ENCODE measurements at regions not wholly inside any gene's neighbourhood (a gene's known extent, or its start where the extent isn't known, plus 50 kb on each side); places are given as distances from the start of the nearest gene placed in this dataset.

GRCh38 chr15:77798847-77799246 lies 166.1 kb upstream of the LINGO1 start:
- no peak for TF ChIP-seq CTCF (IDR thresholded peaks at IDR 0.05; ENCODE audit: insufficient read depth, low read depth, low read length, missing control alignments)
- H3K4me3 ChIP-seq (ENCODE audit: low read depth, low read length), result no peak overlapping the region
- no peak for DNase-seq (ENCODE audit: low read depth)

- no peak overlapping the region for H3K4me3 ChIP-seq (ENCODE audit: low read depth, low read length)
- TF ChIP-seq CTCF (IDR thresholded peaks at IDR 0.05; ENCODE audit: insufficient read depth, low read depth, low read length, missing control alignments), result no peak
- DNase-seq (ENCODE audit: low read depth), result no peak
These were observed 165.6 kb upstream of the LINGO1 start for GRCh38 chr15:77798151-77798835.

GRCh38 chr15:77797270-77797669 lies 164.6 kb upstream of the LINGO1 start:
- no peak for TF ChIP-seq CTCF (IDR thresholded peaks at IDR 0.05; ENCODE audit: insufficient read depth, low read depth, low read length, missing control alignments)
- peak; percentile 34 for DNase-seq (ENCODE audit: low read depth)
- H3K4me3 ChIP-seq (ENCODE audit: low read depth, low read length), result no peak overlapping the region

GRCh38 chr15:77796046-77796729 lies 163.5 kb upstream of the LINGO1 start:
- H3K4me3 ChIP-seq (ENCODE audit: low read depth, low read length), result no peak overlapping the region
- DNase-seq (ENCODE audit: low read depth), result no peak
- no peak for TF ChIP-seq CTCF (IDR thresholded peaks at IDR 0.05; ENCODE audit: insufficient read depth, low read depth, low read length, missing control alignments)

- no peak for DNase-seq (ENCODE audit: low read depth)
- H3K4me3 ChIP-seq (ENCODE audit: low read depth, low read length), result no peak overlapping the region
- no peak for TF ChIP-seq CTCF (IDR thresholded peaks at IDR 0.05; ENCODE audit: insufficient read depth, low read depth, low read length, missing control alignments)
These were observed 162.7 kb upstream of the LINGO1 start for GRCh38 chr15:77795446-77795845.

GRCh38 chr15:77791941-77792340 lies 159.2 kb upstream of the LINGO1 start:
- TF ChIP-seq CTCF (IDR thresholded peaks at IDR 0.05; ENCODE audit: insufficient read depth, low read depth, low read length, missing control alignments), result no peak

More at GRCh38 chr15:77791941-77792340, 159.2 kb upstream of the LINGO1 start:
- H3K4me3 ChIP-seq (ENCODE audit: low read depth, low read length), result no peak overlapping the region
- no peak for DNase-seq (ENCODE audit: low read depth)

Data from GM12865 (cell line).